Upper lobe of right lung (tissue), 1 donor: ENCODE measurements at regions not wholly inside any gene's neighbourhood (a gene's known extent, or its start where the extent isn't known, plus 50 kb on each side); places are given as distances from the start of the nearest gene placed in this dataset.

ENCODE experiments used
- ATAC-seq: fragments of 200-7000 bp; cut with Tn5 transposase; one replicate; pipeline ENCODE4 v1.9.1; 2020; ENCODE audit warnings: mild to moderate bottlenecking, moderate library complexity
- DNase-seq: peaks from one replicate; pipeline ENCODE4 v3.0.0-alpha.2; 2020
- H3K27ac ChIP-seq: fragments of 200-600 bp; one replicate; pipeline ENCODE4 v1.8.0; 2022
- H3K27me3 ChIP-seq: fragments of 200-600 bp; one replicate; pipeline ENCODE4 v1.8.0; 2022; ENCODE audit warnings: mild to moderate bottlenecking
- H3K36me3 ChIP-seq: fragments of 200-600 bp; one replicate; pipeline ENCODE4 v1.8.0; 2022
- H3K4me1 ChIP-seq: fragments of 200-600 bp; one replicate; pipeline ENCODE4 v1.8.0; 2022
- H3K4me3 ChIP-seq: fragments of 200-600 bp; one replicate; pipeline ENCODE4 v1.8.0; 2022; ENCODE audit warnings: mild to moderate bottlenecking
- H3K9me3 ChIP-seq: fragments of 200-600 bp; one replicate; pipeline ENCODE4 v1.8.0; 2022
- CTCF ChIP-seq: fragments of 200-600 bp; IDR thresholded peaks from one replicate; pipeline ENCODE4 v1.8.0; 2022; ENCODE audit warnings: antibody characterized with exemption
- intact Hi-C: fragments of 100-400 bp; cut with DNase I; formaldehyde crosslinking; loops from one replicate; pipeline ENCODE4 v1.11.0; 2022
- donor health status: DM: no; HTN: yes; CAD: no; lungs with severe emphysema.

- TF ChIP-seq CTCF: no peak
- no peak overlapping the region for H3K27ac ChIP-seq
- no peaks in the 10 kb centered on the region for H3K4me1 ChIP-seq
- no peaks in the 10 kb centered on the region for H3K36me3 ChIP-seq
- H3K4me3 ChIP-seq: no peak overlapping the region
- DNase-seq (peak; percentile 54), ATAC-seq (no peak)
- H3K9me3 ChIP-seq: no peaks in the 10 kb centered on the region
- intact Hi-C loops: no loop called here
- H3K27me3 ChIP-seq: no peaks in the 10 kb centered on the region
These were observed 70.2 kb upstream of the PPP2R2D start for GRCh38 chr10:131830446-131831130.

GRCh38 chr10:131831561-131831960 is 69.2 kb upstream of the PPP2R2D start:
- TF ChIP-seq CTCF: no peak
- ATAC-seq: no peak
- peak; percentile 51 for DNase-seq
- H3K9me3 ChIP-seq: no peaks in the 10 kb centered on the region
- H3K4me1 ChIP-seq: no peaks in the 10 kb centered on the region
- intact Hi-C loops: no loop called here
- H3K36me3 ChIP-seq: no peaks in the 10 kb centered on the region
- H3K27me3 ChIP-seq: no peaks in the 10 kb centered on the region
- H3K4me3 ChIP-seq: no peak overlapping the region
- no peak overlapping the region for H3K27ac ChIP-seq

GRCh38 chr10:131832056-131832685 is 68.6 kb upstream of the PPP2R2D start:
- Histone ChIP-seq H3K9me3 (no peaks in the 10 kb centered on the region), H3K4me1 (no peaks in the 10 kb centered on the region), H3K27ac (no peak overlapping the region), H3K27me3 (no peaks in the 10 kb centered on the region), H3K4me3 (no peak overlapping the region), H3K36me3 (no peaks in the 10 kb centered on the region)
- intact Hi-C loops: no loop called here
- DNase-seq (peak; percentile 46), ATAC-seq (no peak)
- no peak for TF ChIP-seq CTCF

GRCh38 chr10:131833013-131833412 is 67.8 kb upstream of the PPP2R2D start:
- H3K4me3 ChIP-seq: no peak overlapping the region
- no peaks in the 10 kb centered on the region for H3K36me3 ChIP-seq
- no peak overlapping the region for H3K27ac ChIP-seq
- DNase-seq (peak; percentile 3), ATAC-seq (no peak)
- no peak for TF ChIP-seq CTCF
- H3K27me3 ChIP-seq: no peaks in the 10 kb centered on the region
- intact Hi-C loops: no loop called here
- no peaks in the 10 kb centered on the region for H3K9me3 ChIP-seq
- H3K4me1 ChIP-seq: no peaks in the 10 kb centered on the region

- Histone ChIP-seq H3K9me3 (no peaks in the 10 kb centered on the region), H3K4me3 (no peak overlapping the region), H3K36me3 (no peaks in the 10 kb centered on the region), H3K4me1 (no peaks in the 10 kb centered on the region), H3K27me3 (no peaks in the 10 kb centered on the region), H3K27ac (no peak overlapping the region)
- DNase-seq (peak; percentile 45), ATAC-seq (no peak)
- TF ChIP-seq CTCF: no peak
- intact Hi-C loops: no loop called here
These were observed 67.2 kb upstream of the PPP2R2D start for GRCh38 chr10:131833446-131834080.
